HG02884 (cell line): ENCODE measurements at regions not wholly inside any gene's neighbourhood (a gene's known extent, or its start where the extent isn't known, plus 50 kb on each side); places are given as distances from the start of the nearest gene placed in this dataset.

Source experiments
- ATAC-seq: cut with Tn5 transposase; IDR thresholded peaks from one replicate; pipeline ENCODE4 v1.9.1; 2021; ENCODE audit warnings: mild to moderate bottlenecking, moderate library complexity; ENCODE audit not compliant: unreplicated experiment

DNA sequence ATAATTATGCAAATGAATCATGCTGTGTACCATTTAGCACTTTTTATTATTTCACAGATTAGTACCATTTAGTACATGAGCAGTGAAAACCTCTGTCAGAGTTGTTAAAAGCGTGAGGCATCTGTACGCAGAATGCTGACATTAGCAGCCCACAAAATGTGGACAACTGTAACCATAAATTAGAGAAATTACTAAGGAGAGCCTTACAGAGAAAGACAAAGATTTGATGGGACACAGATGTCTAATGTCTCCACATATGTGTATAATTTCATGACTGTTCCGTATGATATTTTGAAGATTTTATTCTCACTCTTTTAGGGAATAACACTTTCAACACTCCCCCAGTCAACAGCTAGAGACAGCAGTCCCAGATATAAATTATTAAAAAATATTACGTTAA, 414.0 kb upstream of the ANKRD30A start:
- ATAC-seq = no peak

DNA sequence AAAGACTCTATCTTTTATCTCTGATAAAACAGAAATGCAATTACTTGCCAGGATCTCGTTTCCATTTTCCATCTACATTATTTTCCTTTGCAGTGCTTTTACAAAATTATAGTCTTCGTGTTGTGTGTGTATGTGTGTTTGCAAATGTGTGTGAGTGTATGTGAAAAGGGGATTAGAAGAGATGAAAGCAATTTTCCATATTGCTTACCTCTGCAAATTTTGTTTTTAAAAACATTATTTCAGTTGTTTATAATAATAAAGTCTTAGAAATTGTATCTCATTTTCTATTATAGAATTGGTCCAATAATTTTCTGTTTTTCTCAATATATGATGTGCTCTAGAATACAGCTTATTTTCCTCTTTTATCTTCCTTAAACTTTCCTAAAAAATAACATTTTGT, 421.3 kb upstream of the ANKRD30A start:
- ATAC-seq = no peak

DNA sequence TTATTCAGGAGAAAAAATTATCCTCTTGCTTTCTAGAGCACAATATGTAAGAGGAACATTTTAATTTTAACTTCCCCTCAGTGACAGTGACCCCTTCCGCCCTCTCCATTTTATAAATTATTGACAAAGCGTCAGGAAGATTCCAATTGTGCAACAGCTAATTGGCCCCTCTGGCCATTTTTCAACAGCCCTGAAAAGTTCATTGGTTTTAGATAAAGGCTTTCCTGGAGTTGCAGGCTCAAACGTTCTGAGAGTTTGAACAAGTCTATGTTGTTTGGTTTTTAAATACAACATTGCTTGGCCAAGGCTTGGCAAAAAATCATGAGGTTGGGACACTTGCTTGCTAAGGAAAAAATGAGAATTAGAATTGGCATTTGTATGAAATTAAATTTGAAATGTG, 422.2 kb upstream of the ANKRD30A start:
- ATAC-seq = no peak

DNA sequence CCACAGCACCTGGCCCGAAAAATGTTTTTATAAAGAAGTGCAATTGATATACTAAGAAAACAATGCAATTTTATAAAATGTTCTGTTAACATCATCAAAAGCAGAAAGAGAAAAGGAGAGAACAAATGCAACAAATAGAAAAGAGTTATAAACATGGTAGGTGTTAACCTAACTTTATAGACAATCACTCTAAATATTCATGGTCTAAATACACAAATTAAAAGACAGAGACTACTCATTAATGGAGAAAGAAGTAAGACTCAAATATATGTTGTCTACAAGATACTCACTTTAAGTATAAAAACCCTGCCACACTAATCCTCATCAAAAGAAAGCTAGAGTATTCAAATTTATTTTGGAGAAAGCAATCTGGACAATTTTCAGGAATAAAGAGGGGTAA, 425.3 kb upstream of the ANKRD30A start:
- no peak for ATAC-seq

DNA sequence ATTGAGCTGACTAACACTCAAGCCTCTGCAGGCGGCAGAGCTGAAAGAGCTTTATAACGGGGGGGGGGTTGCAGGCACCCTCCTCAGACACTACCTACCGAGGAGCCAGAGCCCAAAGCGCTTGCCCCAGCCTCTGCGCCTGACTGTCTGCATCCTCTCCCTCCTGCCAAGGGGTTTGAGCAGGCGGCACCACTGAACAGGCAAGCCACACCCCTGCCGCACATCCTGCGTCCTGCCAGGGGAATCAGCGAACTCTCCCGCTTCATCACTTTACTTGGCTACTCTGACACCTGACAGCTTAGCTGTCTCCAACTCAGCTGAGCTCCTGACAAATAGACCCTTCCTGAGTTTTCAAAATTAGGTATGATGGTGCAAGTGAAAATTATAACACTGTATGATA, 432.6 kb upstream of the ANKRD30A start:
- no peak for ATAC-seq

DNA sequence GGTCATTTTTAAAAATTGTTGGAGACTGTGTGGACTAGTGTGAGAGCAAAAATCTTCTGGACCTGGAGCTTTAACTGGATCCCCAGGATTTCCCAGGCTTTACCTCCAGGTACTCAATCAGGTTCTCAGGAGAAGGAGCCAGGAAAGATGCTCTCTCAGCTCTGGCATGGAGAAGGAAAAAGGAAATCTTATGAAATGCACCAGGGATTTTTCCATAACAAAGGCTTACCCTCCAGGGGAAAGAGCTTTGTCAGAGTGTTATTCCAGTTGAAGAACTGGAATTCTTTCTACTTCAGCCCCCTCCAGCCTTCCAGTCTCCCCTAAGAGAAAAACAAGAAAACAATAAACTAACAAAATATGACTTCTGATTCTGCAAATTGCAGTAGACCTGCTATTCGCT, 436.7 kb upstream of the ANKRD30A start:
- ATAC-seq = no peak

DNA sequence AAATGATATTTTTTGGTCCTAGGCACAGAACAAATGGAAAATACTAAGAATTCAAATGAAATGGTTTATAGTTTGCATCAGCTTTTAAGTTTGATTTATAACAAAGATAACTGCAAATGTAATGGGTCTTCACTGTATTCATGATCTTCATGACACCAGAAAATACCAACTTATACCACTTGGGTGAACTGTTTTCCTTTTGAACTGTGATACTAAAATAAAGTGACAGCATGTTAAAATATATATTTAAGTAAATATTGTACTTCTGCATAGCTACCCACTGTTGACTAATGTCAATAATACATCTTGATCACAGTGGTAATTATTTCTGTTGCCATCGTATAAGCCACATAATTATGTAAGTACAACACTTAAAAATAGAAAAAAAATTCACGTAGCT, 442.0 kb upstream of the ANKRD30A start:
- no peak for ATAC-seq

DNA sequence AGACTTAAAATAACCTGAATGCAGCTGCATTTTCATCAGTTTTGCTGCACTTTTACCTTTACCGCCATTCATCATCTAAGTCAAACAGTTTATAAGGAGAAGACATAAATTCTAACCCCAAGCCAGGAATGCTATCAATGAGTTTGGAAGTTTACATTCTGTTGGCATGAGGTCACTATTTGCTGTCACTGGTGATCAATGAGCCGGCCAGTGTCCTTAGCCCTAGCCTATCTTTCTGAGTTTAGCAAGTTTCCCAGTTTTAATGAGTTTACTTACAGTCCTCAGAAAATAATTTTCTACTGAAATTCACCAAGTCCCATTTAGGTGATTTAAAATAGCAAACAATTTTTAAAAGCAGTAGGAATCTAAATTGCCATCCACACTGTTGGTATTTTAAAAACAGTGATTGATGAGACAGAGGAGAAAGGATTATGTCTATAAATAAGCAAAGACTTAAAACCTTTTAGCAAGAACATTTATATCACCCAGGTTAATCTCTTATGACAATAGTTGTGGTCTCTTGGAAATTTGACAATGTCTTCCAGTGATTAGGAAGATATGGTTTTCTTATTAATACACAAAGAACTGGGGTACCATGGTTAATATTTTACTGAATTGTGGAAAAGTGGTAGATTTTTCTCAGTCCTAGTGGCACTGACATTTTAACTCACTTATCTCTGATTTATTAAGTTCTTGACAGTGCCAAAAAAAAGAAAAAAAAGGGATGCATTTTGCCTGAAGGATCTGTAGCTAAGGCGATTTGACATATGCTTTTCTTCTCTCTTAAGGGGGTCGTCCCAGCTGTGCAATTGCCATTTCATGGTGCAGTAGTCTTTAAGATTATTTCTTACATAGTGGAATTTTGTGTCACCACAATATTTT, 443.4 kb upstream of the ANKRD30A start:
- ATAC-seq = no peak

DNA sequence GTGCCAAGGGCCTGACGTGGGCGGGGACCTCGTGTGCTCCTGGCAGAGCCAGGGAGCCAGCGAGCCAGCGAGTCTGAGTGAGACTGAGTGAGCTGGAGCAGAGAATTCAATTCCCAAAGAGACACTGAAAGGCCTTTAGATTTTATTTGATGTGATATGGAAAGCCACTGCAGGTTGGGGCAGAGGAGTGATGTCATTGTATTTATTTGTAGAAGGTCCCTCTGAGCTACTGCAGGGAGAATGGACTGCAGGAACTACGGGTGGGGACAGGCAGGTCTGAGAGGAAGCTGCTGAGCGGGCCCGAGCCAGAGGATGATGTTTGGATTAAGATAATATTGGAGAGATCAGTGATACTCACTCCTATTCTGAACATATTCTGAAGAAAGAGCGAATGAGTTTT, 445.8 kb upstream of the ANKRD30A start:
- no peak for ATAC-seq

DNA sequence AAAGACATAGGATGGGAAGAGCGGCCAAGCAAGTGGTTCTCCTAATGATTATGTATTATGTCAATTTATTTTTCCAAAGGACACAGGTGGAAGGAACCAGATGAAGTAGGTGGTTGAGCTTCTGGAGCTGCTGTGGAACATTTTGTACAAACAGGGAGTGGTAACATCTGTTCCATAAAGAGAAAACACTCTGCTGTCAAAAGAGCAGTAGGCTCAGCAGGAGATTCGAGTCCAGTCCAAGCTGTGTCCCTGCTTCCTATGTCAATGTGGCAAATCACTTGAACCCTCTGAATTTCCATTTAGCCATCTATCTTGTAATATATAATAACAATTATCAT, 448.0 kb upstream of the ANKRD30A start:
- no peak for ATAC-seq

DNA sequence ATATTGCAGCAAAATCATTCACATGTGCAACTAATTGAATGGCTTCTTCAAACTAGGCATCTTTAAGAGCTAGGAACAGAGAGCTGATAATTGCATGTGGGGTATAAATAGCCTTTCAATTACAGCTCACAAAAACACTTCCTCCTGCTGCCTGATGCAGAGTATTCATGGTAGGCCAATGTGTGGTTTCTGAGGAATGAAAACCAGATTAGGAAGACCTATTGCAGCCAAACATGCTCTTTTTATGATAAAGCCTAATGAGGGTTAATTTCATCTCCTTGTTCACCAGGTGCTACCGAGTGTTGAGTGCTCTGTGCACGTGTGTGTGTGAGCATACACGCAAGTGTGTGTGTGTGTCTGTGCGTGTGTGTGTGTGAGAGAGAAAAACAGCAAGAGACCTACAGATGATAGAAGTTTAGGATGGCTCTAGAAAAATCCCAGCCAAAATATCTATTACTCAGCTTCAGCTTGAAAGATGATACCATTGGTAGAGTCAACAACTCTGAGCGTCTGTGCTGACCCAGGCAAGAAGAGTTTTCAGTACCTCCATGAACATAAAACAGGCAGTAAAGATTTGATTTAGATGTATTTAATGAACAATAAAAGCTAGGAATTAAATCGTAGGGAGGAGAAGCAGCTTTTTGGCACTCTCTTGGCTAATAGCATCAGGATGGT, 448.5 kb upstream of the ANKRD30A start:
- no peak for ATAC-seq

DNA sequence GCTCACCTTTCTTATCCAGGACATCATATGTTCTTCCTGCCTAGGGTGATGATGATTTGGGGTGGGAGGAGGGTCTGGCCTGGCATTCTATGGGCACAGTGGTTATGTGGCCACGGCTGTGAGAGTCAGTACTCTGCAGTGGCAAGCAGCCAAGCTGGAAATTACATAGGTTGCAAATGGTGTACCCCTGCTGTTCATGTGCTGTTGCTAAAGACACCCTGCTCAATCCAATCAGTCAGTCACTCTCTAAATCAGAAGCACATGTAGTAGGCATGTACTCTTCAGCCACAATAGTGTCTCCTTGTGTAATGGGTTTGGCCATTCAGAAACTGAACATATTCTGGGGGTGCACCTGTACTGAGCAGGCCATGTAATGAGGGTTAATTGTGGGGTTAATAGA, 449.1 kb upstream of the ANKRD30A start:
- ATAC-seq = no peak

DNA sequence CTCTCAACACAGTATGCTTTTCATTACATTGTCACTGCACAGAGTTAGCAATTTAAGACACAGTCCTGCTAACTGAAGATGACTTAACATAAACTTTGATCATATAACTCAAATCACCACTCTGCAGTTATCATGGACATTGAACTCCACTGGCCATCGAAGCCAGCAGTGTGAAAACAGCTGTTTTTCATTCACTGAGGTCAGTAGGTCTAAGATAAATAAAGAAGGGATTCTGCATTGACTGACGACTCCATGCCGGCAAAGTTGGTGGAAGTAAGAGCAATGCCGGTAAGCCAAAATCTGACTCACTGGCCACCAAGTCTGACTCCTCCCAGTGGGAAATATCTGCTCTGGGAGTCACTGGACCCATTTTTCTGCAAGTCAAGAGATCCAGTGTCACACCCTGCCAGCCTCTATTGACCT, 449.9 kb upstream of the ANKRD30A start:
- no peak for ATAC-seq

DNA sequence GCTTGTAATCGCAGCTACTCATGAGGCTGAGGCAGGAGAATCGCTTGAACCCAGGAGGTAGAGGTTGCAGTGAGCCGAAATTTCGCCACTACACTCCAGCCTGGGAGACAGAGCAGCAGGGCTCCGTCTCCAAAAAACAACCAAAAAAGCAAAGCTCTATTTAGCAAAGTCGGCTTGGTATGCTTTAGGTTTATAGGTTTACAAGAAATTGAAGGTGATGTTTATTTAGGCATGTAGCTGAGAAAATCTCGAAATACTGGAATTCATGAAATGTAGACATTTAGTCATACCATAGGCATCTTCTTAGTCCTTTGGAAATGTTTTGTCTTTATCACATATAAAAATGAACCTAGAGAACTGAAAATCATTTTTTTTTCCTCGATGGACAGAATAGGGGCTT, 453.8 kb upstream of the ANKRD30A start:
- ATAC-seq = no peak

DNA sequence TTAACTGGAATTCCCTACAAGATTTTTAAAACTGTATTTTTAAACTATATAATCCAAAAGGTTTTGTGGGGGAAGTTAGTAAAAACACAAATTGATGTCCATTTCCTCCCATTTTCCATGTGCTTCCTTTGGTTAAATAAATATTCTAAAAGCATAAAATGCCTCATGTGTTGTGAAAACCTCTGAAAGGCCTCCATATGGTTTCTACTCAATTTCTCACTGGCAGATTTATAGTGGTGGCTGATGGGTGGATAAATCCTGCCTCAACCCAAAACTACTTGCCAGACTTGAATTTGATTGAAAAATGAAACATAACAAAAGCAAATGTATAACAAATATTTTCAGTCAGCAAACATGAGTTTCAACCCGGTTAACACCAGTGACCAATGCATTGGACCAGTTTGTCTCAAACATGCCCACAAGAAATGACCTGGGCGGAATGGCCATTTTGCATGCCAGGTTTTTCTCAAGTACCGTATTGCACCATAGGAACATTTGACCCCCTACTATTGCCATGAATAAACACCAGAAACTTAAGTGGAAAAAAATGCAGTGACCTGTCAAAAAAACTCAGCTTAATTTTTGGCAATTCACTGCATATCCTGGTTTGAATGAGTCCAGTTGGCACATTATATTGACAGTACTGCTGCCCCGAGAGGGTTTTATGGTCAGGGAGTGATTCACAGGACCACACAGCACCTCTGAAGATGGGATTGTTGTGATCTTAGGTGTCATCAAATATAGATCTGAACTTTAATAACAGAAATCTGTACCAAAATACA, 454.6 kb upstream of the ANKRD30A start:
- no peak for ATAC-seq

DNA sequence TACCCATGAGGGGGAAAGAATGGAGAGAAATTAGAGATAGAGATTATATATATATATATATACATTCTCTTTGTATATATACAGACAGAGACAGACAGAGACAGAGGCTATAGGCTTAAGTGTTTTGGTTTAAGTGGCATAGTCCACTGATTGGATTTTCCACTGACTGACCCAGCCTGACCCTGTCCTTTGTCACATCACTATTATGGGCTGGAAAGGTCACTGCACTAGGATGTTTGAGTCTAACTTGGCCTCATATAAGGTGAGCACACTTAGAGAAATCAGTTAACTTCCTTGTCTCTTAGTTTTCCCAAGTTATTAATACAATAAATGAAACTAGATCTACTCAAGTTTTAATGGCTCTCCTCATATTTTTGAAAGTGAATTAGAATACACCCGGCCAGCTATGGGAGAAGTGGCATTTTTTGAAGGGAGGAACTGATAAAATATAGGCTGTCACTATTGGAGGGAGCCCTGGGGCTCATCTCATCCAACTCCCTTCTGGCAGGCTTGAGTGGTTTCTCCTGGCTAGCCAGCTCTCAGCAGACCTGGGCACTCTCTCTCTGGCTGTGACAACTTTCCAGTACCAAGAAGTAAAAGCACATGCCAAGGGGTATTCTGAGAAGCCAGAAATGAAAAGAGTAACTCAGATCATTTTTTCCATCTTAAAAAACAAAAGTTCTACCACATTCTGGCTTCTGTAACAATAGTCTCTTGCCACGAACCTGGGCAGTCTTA, 455.6 kb upstream of the ANKRD30A start:
- ATAC-seq = no peak

DNA sequence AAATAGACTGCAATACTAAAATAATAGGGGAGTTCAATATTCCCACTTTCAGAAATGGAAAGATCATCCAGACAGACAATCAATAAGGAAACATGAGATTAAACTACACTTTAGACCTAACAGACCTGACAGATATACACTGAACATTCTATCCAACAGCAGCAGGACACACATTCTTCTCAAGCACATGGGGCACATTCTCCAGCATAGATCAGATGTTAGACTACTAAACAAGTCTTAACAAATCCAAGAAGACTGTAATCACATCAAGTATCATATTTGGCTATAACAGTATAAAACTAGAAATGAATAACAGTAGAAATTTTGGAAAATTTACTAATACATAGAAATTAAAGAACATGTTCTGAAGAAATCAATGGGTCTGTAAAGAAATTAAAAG, 458.9 kb upstream of the ANKRD30A start:
- no peak for ATAC-seq

DNA sequence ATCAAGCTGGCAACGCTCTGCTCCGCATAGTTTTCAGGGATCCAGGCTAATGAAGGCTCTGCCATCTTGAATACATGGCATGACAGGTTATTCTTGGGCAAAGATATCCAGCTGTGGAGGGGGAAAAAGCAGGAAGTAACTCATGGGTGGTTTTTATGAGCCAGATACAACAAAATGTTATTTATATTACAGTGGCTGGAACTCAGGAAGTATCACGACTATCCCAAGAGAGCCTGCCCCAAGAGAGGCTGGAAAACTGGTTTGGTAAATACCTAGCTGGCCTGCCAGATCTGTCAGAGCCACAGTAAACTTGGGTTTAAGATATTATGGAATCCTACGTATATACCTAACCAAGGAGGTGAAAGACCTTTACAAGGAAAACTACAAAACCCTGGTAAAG, 462.8 kb upstream of the ANKRD30A start:
- no peak for ATAC-seq

DNA sequence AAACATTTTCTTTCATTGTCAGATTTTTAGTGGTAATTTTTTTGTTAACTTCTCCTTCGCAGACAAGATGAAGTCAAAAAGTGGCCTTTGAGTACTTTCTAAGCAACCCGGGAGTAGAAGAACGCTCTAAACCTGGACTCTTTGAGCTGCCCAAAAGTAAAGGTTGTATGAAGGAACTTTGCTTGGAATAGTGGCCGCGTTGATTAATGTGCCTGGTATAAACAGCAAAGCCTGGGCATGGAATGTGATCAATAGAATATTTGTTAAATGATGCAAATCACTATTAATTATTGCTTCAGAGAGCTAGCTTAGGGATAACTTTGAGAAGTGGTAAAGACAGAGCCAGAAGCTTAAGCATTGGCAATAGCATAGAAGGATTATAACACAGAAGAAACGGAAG, 475.1 kb upstream of the ANKRD30A start:
- ATAC-seq = no peak

DNA sequence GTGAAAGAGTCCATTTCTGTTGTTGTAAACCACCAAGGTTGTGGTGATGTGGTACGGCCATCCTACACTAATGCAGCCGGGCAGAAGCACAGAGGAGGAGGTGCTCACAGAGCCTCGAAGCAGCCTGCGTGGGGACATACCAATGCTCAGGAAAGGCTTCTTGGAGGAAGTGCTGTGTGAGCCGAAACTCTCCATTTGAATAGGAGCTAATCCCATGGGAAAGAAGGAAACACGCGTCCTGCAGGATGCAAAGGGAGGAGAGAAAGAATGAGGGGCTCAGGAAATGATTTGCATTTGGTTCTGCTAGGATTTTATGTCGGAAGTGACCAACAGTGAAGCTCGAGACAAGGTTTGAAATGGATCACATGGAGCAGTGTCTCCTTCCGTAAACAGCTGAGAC, 477.9 kb upstream of the ANKRD30A start:
- ATAC-seq = no peak

DNA sequence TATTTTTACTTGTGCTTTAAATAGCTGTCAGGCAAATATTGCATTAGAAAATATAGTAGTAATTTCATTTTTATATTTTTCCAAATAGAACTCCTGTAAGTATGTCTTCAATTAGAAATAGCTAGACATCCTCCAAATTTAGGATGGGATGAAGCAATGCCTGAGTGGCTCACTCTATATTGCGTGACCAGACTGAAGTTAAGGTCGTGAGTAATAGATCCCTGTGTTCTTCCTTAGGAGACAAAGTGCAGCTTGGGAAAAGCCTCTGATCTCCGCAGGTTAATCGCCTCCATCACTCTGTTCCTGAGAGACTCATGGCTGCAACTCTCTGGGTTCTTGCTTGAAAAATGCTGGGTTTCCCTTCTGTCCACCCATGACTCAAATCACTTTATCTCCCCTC, 484.8 kb upstream of the ANKRD30A start:
- no peak for ATAC-seq
